ENCODE measurements at regions not wholly inside any gene's neighbourhood (a gene's known extent, or its start where the extent isn't known, plus 50 kb on each side); places are given as distances from the start of the nearest gene placed in this dataset.
"Not testable (repeated sequence)": the region's sequence is repeated elsewhere in the genome, so short reads cannot be mapped to it uniquely, and the experiment has no call there.

DNA sequence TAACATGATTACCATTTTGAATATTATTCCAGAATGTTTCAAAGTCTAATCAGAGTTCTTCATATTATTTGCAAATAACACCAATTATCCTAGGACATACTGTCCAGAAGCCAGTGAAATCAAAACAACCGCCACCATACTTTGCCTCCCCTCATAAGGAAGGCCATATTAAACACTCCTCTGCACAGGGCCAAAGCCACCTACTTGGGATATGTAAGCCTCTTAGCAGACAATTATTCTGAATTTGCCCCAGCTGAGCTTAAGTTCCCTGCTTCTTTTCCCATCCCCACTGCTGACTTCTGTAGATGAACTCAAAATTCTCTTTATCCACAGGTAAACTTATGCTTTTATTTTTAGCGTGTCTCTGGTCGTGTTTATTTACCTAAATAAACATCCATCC is 374.0 kb downstream of the KIF2B start:
- DNase-seq, result no peak

DNA sequence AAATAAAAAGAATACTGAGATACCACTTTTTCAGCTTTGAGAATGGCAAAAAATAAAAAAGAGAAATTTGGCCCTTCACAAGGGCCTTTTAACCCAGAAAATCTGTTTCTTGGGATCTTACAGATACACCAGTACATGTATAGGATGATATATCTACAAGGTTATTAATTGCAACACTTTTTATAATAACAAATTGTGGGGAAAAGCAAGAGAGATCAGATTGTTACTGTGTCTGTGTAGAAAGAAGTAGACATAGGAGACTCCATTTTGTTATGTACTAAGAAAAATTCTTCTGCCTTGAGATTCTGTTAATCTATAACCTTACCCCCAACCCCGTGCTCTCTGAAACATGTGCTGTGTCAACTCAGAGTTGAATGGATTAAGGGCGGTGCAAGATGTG is 378.7 kb downstream of the KIF2B start:
- DNase-seq, result not testable (repeated sequence)

DNA sequence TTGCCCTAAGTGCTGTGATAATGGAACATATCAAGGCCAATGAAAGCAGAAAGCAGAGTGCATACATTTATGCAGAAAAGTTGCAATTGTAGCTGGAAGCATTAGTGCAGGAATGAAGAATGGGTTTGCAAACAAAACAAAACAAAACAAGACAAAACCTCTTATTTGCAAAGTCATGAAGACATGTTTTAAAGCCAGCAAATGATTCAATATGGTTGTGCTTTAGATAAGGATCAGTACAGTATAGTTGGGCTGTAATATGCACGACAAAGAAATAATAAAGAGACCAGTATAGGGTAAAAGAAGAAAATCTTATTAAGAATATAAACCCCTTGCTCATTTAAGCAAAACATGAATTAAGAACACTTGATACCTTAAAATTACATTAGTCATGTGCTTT is 398.1 kb downstream of the KIF2B start:
- DNase-seq, result no peak

DNA sequence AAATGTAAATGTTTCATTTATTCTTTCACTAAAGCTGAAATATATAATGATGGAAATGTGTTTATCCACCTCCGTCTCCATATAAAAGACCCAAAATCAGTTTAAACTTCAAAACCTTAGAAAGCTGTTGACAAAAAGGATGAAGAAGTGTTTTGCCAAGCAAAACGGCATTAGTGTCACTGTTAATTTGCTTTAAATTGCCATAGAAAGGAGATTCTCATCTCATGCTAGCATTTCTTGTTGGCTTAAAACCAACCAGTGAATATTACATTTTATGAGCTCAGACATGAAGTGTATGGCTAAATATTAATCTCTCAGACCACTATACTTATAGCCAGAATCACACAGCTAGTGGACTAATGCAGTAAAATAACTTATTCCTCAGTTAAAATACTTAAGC is 398.8 kb downstream of the KIF2B start:
- DNase-seq, result no peak

DNA sequence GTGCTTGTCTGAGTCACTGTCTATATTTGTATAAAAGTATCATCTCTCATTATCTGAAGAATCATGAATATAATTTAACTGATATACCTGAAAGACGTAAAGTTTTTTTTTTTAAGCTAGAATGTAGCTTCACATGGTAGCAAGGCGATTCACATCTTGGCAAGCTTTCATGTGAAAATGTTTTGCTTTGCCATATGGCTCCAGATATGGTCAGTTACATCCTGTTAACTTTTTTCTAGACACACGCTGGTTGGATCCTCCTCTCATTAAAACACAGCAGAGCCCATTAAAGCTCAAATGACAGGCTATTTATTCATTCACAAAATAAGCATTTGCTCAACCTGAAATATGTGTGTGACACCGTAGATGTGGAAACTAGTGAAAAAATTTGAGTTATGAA is 412.8 kb downstream of the KIF2B start:
- DNase-seq, result no peak

DNA sequence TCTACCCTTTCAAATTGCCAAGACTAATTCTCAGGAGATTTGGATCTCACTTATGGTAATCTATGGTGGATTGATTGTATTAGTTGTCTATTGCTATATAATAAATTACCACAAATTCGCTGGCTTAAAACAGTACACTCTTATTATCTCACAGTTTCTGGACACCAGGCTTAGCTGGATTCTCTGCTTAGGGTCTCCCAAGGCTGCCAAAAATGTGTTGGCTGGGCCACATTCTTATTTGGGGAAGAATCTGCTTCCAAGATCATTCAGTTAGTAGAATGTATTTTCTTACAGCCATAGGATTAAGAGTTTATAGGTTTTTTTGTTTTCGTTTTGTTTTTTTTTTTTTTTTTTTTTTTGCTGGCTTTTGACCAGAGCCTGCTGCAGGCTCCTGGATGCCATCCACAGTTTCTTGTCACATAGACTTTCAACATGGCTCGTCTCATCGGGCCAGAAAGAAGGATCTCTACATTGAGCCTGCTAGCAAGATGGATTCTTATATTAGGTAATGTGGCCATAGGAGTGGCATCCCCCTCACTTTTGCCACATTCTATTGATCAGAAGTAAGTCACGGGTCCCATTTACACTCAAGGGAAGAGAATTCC is 415.3 kb downstream of the KIF2B start:
- no peak for DNase-seq

DNA sequence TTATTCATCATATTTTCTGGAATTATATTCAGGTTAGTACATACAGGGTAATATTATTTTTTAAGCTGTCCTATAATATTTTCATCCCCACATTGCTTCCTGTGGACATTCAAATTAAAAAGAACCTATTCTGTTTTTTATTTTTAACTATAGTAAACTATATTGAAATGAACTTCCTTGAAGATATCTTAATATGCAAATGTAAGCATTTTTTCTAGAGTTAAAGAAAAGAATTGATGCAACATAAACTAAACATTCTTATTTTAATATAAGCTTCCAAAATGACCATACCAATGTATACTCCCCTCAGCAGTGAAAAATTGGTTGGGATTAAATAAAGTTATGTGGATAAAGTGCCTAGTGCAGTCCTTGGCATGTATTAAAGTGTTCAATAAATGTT is 416.6 kb downstream of the KIF2B start:
- DNase-seq, result no peak

DNA sequence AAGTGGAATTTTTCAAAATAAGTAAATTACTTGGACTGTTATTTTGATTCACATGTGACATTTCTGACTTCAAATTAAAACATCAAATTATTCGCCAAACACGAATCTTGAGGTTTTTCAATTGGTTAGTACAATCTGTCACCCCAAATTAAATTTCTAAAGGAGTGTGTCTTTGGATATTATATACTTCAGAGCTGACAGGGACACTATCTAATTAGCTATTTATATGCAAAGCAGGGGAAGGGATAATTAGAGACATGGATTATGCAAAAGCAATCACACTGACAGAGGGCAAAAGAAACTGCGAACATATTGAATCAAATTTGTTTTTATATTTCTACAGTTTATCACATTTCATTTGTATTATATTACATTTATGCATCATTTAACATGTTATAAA is 433.0 kb downstream of the KIF2B start:
- DNase-seq, result no peak

DNA sequence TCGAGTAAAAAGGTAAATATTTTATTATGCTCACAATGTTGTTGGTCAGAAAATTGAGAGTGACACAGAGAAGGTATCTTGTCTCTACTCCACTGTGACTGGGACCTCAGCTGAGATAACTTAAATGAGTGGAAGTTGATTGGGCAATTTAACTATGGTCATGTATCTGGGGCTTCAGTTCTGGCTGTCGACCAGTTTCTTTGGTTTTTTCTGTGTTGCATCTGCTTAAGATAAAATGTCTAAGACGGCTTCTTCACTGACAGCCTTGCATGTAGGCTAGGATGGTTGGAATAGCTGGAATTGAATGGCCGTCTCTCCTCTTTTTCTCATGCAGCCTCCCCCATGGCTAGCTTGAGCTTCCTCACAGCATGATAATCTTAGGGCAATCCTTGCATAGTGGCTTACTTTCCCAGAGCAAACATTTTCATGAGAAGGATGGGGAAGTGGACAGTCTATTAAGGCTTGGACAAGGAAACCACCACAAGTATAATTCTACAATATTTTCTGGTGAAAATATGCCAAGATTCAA is 433.7 kb downstream of the KIF2B start:
- no peak for DNase-seq

DNA sequence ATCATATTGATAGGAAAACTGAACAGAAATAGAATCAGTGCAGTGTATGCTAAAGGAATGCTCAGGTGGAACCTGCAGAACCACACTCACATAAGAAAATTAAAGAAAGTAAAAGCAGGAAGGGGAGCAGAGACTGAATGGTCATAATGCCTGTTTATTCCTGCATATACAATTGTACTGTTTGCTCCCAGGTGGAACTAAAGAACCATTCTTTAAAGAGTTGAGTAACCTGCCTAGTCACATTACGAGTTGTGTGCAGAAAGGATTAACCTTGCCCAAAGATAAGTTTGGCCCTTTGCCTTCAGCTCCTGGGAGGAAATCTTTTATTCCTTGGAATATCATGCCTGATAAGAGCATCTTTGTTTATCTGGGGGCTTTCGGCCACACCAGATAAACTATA is 434.7 kb downstream of the KIF2B start:
- no peak for DNase-seq

DNA sequence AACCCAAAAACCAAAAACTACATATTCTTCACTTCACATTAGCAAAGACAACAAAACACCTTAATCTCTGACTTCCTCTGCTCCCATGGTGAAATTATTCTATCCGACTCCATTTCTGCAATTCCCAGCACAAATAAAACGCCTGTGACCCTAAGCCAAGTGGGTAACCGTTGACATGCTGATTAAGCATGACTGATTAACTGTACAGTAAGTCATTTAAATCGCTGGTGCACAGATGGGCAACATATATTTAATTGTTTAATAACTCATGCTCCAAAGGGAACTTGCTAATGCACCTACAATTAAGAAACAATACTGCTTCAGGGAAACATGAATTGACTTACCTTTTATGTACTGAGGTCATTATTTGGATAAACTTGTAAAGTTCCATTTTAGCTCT is 436.7 kb downstream of the KIF2B start:
- no peak for DNase-seq

DNA sequence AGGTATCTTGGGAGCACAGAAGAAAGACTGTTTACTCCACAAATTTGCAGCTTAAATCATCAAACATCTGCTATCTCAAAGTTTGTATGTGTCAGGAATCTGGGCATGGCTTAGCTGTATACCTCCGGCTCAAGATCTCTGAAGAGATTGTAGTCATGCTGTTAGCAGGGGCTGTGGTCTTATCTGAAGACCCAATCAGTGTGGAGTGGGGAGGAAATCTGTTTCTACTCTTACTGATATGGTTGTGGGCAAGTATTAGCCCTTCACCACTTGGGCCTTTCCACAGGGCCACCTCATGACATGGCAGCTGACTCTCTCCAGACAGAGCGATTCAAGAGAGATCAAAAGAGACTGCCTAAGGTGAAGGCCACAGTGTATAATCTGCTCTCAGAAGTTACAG is 438.7 kb downstream of the KIF2B start:
- no peak for DNase-seq

DNA sequence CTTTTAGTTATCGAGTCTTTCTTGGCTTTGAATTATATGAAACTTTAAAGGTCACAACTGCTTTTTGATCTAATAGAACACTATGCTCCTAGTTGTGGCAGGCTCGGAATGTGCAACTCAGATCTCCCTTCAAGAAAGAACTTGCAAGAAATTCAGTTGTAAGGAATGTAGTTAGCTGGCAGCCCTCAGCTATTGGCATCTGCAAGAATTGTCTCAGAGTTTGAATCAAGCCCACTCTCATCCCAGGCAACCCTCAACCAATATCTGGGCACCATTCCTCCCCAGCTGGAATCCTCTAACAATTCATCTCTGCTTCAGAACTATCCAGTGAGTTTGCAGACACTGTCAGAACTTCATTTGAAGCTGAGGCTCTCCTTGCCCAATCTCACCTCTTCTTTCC is 447.2 kb downstream of the KIF2B start:
- no peak for DNase-seq

DNA sequence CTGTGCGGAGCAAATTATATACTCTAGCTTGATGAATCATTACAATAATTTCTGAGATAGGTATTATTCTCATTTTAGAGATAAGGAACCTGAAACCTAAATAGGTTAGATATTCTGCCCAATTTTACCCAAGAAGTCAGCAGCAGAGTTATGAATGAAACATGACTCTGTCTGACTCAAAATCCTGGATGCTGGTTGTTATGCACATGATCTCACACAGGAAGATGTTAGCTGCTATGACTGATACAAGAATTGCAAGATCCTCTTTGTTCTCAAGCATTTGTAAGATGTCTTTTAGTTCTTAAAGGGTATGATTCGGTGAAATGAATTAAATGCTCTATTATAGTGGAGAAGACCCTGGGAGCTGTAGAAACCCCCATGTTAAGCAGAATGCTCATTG is 447.8 kb downstream of the KIF2B start:
- DNase-seq, result no peak

DNA sequence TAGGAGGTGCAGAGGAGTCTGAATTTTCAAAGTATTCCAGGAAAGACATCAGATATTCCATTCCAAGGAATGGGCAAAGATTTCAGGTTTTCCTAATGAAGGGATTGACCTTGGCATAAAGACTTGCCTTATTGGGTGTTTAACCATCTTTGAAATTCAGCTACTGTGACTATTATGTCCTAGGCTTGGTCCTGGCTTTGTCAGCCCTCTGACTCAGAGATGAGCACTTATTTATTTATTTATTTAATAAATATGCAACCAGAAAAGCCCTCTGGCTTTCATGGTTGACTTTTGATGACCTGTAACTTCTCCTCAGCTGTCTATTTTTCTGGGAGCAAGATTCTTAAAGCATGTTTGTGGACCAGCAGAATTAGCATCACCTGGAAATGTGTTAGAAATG is 455.1 kb downstream of the KIF2B start:
- no peak for DNase-seq

DNA sequence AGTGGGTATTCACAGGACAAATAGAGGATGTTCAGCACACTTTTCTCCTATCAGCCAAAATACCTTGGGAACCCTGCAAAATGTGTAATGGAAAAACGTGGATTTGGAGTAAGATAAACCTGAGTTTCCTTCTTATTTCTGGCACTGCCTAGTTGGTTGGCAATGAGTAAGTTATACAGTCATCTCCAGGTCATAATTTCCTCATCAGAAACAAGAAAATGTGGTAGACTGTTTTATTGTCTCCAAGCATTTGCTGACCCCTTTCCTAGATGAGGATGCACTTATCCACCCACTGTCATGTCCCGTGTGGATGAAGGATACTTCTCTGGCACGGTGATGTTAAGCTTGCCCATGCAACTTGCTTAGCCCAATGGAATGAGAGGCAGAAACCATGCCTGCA is 458.0 kb downstream of the KIF2B start:
- DNase-seq, result no peak

DNA sequence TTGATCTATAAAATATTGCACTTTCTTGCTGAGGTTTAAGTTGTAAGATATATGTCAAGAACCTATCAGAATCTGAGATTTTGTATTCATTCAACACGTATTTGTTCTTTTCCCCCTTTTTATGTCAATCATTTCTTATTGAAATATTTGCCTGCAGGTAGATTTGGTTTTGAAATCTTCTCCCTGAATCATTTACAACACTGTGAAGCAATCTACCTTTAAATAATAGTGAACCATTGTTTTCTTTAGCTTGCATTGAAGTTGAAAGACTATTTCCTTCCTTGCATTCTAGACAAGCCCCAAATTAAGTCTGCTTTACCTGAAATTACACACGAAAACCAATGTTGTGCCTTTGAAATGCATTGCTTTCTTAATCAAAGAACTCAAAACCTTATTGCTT is 460.2 kb downstream of the KIF2B start:
- DNase-seq, result no peak

DNA sequence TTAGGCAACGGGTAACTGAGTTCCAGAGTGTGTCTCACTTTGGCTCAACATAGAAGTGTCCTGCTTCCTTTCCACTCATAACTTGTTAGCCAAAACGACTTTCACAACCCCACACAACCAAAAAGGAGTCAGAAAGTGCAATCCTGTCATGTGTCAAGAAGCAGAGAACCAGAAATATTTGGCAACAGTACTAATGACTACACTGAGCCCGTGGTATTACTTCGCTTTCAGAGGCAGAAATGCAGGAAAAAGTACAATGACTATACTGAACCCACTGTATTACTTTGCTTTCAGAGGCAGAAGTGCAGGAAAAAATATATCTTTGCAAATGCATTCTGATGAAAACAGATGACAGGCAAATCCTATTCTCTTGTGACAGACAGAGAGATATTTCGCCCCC is 484.6 kb downstream of the KIF2B start:
- no peak for DNase-seq

DNA sequence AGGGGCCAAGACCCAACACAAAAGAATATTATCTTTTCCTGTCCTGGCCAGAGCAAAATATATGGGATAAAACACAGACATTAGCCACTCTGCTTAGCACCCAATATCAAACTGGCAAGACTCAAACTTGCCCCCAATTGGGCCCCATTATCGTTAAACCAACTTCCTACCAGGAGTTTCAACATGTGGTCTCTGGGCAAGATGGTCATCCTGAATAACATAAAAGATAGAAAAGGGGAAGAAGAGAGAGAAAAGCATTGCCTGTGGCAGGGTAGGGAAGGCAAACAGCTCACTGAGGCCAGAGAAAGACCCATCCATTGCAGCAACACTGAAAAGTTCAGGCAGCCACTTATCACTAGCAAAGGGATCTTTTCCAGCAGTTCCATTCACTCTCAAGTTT is 502.1 kb downstream of the KIF2B start:
- DNase-seq, result no peak

DNA sequence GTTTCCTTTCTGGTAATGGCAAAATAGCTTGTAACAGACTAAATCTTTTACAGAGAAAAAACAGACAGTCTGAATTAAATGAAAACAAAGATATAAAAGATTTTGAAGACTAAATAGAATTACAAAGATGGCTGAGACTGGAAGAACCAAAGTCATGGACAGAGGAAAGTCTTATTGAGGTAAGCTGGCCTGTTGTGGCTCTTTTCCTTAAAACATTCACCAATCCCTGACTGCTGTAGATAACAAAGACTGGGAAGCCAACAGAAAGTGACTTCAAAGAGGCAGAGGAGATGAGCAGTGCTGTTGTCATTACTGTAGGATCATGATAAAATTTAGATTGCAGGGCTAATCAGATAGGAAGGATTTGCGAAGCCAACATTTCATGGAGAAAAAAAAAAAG is 517.0 kb downstream of the KIF2B start:
- DNase-seq, result no peak

DNA sequence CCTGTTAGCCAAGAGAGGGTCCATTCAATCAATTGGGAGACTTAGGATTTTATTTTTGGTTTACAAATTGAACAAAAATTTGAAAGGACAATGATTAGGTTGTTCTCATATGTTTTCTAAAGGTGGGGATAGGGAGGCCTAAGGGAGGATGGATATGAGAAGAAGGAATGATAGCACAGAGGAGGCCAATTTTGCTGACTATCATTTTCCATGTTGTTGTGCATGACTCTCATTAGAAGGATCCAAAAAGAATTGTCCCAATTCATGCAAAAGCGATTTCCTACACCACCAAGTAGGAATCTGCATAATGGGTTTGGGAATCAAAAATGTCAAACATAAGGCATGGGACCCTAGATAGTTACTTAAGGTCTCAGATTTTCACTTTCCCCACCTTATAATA is 524.8 kb downstream of the KIF2B start:
- DNase-seq, result no peak

DNA sequence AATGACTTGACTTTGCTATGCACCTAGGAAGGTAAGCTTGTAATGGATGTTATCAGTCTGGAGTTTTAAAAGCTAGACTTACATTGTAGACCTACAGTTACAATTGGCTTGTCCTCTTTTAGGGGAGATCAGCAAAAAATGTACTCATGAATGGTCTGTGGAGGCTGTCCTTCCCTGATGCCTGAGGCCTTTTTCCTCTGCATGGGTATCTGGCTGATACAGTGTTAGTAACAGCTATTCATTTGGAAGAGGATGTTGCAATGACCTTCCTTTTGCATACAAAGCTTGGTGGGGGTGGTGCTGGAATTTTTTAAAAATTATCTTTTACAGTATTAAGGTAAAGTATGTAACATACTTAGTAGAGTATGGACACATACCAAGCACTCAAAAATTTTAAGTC is 525.5 kb downstream of the KIF2B start:
- no peak for DNase-seq

DNA sequence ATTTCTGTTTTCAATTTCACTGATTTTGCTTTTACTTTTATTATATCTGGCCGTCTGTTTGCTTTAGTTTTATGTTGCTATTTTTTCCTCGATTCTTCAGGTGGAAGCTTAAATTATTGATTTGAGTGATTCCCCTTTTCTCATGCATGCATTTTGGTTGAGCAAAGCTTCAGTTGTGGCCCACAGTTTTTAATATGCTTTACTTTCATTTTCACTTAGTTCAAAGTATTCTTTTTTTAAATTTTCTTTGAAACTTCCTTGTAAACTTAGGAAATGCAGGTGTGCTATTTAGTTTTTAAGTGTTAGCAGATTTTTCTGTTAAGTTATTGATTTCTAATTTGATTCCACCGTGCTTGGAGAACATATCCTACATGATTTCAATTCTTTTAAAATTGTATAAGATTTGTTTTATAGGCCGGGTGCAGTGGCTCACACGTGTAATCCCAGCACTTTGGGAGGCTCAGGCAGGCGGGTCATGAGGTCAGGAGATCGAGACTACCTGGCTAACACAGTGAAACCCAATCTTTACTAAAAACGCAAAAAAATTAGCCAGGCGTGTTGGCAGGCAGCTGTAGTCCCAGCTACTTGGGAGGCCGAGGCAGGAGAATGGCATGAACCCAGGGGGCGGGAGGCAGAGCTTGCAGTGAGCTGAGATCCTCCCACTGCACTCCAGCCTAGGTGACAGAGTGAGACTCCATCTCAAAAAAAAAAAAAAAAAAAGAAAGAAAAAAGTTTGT is 531.2 kb downstream of the KIF2B start:
- DNase-seq, result no peak

DNA sequence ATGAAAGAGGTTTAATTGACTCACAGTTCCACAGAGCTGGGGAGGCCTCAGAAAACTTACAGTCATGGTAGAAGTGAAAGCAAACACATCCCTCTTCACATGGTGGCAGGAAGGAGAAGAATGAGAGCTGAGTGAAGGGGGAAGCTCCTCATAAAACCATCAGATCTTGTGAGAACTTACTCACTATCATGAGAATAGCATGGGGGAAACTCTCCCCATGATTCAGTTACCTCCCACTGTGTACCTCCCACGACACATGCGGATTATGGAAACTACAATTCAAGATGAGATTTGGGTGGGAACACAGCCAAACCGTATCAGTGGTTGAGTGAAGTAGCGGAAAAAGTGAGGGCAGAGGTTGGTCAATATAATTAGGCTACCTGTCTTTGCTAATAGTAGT is 538.3 kb downstream of the KIF2B start:
- not testable (repeated sequence) for DNase-seq

DNA sequence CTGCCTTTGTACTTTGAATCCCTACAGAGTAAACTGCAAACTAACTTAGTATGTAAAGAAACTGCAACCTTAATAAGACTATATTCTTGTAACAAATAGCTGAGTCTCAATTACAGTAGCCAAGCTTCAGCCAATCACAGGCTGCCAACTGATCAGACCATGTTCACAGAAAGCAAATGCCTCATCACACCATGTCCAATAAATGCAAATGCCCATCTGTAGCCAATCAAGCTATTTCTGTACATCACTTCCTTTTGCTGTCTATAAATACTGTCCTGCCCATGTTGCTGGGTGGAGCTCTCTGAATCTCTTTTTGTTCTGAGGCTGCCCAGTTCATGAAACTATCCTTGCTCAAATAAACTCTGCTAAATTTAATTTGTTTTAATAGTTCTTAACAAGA is 531.7 kb upstream of the TOM1L1 start:
- DNase-seq, result no peak

Data from stimulated activated CD4-positive, alpha-beta T cell treated with anti-CD3 and anti-CD28 coated beads, Interleukin-2, amount 100 ng/mL, for 48 hours (primary cell).